ENCODE measurements at regions not wholly inside any gene's neighbourhood (a gene's known extent, or its start where the extent isn't known, plus 50 kb on each side); places are given as distances from the start of the nearest gene placed in this dataset.
"Not testable (repeated sequence)": the region's sequence is repeated elsewhere in the genome, so short reads cannot be mapped to it uniquely, and the experiment has no call there.

DNA sequence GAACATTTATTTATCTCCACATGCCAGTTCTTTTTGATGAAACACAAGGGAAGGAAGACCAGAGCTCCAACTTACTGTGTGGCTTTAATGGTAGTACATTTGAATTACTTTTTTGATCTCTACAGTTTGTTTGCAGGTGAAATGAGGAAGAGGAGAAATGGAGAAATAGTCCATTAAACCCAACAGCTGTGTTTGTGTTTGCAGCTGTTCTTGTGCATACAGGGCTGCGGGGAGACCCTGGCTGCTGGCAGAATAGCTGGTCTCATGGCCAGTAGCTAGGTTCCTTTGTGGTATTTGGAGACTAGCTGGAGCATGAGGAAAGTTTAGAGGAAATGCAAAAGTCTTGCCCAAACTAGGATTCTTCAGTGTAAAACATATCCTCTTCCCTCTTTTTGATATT, 374.8 kb downstream of the GPAT3 start:
- no peak for DNase-seq (ENCODE audit: extremely low spot score)
- Histone ChIP-seq H3K27me3 (no peaks in the 10 kb centered on the region), H3K9me3 (no peaks in the 10 kb centered on the region), H3K36me3 (no peaks in the 10 kb centered on the region), H3K4me1 (peaks cover 0 to 11% (median 2%) of the 10 kb centered on the region in 4 donors), H3K4me3 (no peak overlapping the region), H3K27ac (replicated peaks in 1 of 4) (no peak overlapping the region)
- WGBS, result 60% methylated on average over 1 of the region's 1 CpG
- TF ChIP-seq POLR2A (IDR thresholded peaks at IDR 0.05; ENCODE audit: low read depth), result no peak
- TF ChIP-seq EP300 (IDR thresholded peaks at IDR 0.05), result no peak
- no peak for TF ChIP-seq POLR2AphosphoS5 (IDR thresholded peaks at IDR 0.05)
- TF ChIP-seq, protein P1, sequence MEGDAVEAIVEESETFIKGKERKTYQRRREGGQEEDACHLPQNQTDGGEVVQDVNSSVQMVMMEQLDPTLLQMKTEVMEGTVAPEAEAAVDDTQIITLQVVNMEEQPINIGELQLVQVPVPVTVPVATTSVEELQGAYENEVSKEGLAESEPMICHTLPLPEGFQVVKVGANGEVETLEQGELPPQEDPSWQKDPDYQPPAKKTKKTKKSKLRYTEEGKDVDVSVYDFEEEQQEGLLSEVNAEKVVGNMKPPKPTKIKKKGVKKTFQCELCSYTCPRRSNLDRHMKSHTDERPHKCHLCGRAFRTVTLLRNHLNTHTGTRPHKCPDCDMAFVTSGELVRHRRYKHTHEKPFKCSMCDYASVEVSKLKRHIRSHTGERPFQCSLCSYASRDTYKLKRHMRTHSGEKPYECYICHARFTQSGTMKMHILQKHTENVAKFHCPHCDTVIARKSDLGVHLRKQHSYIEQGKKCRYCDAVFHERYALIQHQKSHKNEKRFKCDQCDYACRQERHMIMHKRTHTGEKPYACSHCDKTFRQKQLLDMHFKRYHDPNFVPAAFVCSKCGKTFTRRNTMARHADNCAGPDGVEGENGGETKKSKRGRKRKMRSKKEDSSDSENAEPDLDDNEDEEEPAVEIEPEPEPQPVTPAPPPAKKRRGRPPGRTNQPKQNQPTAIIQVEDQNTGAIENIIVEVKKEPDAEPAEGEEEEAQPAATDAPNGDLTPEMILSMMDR (IDR thresholded peaks at IDR 0.05), result no peak
- intact Hi-C loops (cut with DNase I), result no loop called here

DNA sequence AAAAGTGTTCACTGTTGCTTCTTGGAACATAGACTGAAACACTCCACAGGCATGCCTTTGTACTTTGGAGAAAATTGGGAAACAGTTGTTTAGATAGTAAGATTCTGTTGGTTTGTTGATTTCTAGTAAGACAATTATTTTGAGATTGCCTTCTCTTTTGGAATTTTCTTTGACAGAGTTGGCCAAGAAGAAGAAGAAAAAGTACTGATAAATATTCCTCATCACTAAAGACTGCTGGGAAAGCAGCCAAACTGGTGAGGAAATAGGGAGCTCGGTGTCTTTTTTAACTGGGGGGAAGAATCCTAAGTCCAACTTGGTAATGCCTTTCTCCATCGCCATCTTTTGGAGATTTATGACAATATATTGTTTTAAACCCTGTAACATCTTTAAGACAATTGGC, 370.7 kb downstream of the GPAT3 start:
- no peaks in the 10 kb centered on the region for H3K27me3 ChIP-seq
- 31% methylated on average over 2 of the region's 2 CpGs for WGBS
- no peaks in the 10 kb centered on the region for H3K36me3 ChIP-seq
- H3K4me3 ChIP-seq, result no peak overlapping the region
- intact Hi-C loops (cut with DNase I), result no loop called here
- no peak overlapping the region for H3K27ac ChIP-seq (replicated peaks in 1 of 4)
- DNase-seq (ENCODE audit: extremely low spot score), result no peak
- H3K9me3 ChIP-seq, result no peaks in the 10 kb centered on the region
- H3K4me1 ChIP-seq, result peaks cover 0 to 11% (median 2%) of the 10 kb centered on the region in 4 donors
- TF ChIP-seq, protein P1 (IDR thresholded peaks at IDR 0.05), result no peak
- TF ChIP-seq POLR2A (IDR thresholded peaks at IDR 0.05; ENCODE audit: low read depth) (no peak), POLR2AphosphoS5 (IDR thresholded peaks at IDR 0.05) (no peak), EP300 (IDR thresholded peaks at IDR 0.05) (no peak)

DNA sequence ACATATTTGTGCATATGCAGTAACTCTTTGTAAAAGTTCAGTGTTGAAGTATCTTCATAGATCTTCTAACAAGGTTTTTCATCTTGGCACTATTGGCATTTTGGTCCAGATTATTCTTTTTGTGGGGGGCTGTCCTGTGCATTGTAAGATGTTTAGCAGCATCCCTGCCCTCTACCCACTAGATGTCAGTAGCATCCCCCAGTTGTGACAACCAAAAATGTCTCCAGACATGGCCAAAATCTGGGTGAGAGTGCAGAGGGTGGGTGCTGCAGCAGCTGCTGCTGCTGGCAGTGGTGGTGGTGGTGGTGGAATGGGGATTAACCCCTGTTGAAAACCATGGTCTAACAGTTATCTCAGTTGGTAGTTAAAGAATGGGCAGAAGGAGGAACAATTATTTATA, 370.0 kb downstream of the GPAT3 start:
- no peak for DNase-seq (ENCODE audit: extremely low spot score)
- TF ChIP-seq POLR2AphosphoS5 (IDR thresholded peaks at IDR 0.05), result no peak
- TF ChIP-seq, protein P1 (IDR thresholded peaks at IDR 0.05), result peak in 2 of 3 experiments; percentile 32 to 46
- Histone ChIP-seq H3K27ac (replicated peaks in 1 of 4) (no peak overlapping the region), H3K27me3 (no peaks in the 10 kb centered on the region), H3K4me3 (no peak overlapping the region), H3K36me3 (no peaks in the 10 kb centered on the region), H3K9me3 (no peaks in the 10 kb centered on the region), H3K4me1 (peaks cover 0 to 11% (median 2%) of the 10 kb centered on the region in 4 donors)
- intact Hi-C loops (cut with DNase I), result no loop called here

DNA sequence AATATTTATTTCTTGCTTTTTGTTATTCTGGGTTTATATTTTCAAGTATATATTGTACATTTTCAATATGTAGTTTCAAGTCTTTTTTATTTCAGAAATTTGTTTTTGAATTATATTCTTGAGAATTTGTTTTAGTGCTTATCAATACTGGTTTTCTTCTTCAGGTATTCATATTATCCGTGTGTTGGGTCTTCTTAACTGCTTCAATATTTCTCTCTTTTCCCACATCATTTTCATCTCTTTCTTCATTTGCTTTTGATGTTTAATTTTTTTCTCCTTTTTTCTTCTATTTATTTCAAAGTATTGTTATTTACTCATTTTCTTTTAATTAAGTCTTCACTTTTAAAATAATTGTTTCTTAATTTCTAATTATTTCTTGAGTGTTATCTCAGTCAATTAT, 367.8 kb downstream of the GPAT3 start:
- DNase-seq (ENCODE audit: extremely low spot score); H3K27me3 ChIP-seq; H3K9me3 ChIP-seq; H3K27ac ChIP-seq (replicated peaks in 1 of 4); intact Hi-C loops (cut with DNase I); H3K4me3 ChIP-seq; H3K36me3 ChIP-seq: not testable (repeated sequence)
- peaks cover 0 to 11% (median 2%) of the 10 kb centered on the region in 4 donors for H3K4me1 ChIP-seq
- WGBS, result 36% methylated on average over 1 of the region's 1 CpG

DNA sequence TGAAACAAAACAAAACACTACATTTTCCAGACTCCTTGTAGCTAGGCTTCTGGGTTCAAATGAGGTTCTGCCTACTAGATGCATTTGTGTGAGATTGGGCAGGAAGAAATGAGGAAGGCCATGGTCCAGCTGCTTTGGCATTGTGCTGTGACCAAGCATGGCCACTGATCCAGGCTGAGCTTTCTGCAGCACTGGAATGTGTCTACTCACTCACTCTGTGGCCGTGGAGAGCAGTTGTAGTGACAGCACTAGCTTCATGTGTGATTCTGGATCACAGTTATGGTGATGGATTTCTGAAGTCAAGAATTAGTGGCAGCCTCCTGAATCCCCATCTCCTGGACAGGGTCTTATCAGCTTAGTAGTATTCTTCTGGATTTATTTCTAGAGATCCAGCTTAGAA, 358.9 kb downstream of the GPAT3 start:
- TF ChIP-seq EP300 (IDR thresholded peaks at IDR 0.05) (no peak), POLR2A (IDR thresholded peaks at IDR 0.05; ENCODE audit: low read depth) (no peak), POLR2AphosphoS5 (IDR thresholded peaks at IDR 0.05) (no peak)
- TF ChIP-seq, protein P1 (IDR thresholded peaks at IDR 0.05), result no peak
- Histone ChIP-seq H3K4me3 (no peak overlapping the region), H3K4me1 (no peaks in the 10 kb centered on the region), H3K27me3 (no peaks in the 10 kb centered on the region), H3K27ac (replicated peaks in 1 of 4) (no peak overlapping the region), H3K9me3 (no peaks in the 10 kb centered on the region), H3K36me3 (no peaks in the 10 kb centered on the region)
- intact Hi-C loops (cut with DNase I), result no loop called here
- 50% methylated on average over 1 of the region's 1 CpG for WGBS
- DNase-seq (ENCODE audit: extremely low spot score), result no peak
